Transverse colon (tissue), 4 donors: ENCODE measurements at regions not wholly inside any gene's neighbourhood (a gene's known extent, or its start where the extent isn't known, plus 50 kb on each side); places are given as distances from the start of the nearest gene placed in this dataset.

Experiments used
- CTCF ChIP-seq, 5 experiments: fragments of 200-600 bp in 3 of 5; fragments of 450-650 bp in 2 of 5; sonication (generic) in 3 of 5; IDR thresholded peaks; 1 replicate in 2 of 5; 2 replicates in 3 of 5; pipeline ENCODE4 v1.5.1; 2016 to 2017; ENCODE audit warnings: antibody characterized with exemption in 5 of 5, inconsistent platforms in 3 of 5, mild to moderate bottlenecking in 2 of 5, moderate library complexity in 1 of 5
- EP300 ChIP-seq: sonication (generic); formaldehyde crosslinking; IDR thresholded peaks from one replicate; pipeline ENCODE4 v1.6.1; 2017; ENCODE audit warnings: antibody characterized with exemption, low read depth
- POLR2A ChIP-seq: fragments of 450-650 bp; IDR thresholded peaks from one replicate; pipeline ENCODE4 v1.6.1; 2016; ENCODE audit warnings: antibody characterized with exemption, mild to moderate bottlenecking, moderate library complexity
- POLR2AphosphoS5 ChIP-seq, 3 donors: sonication (generic); formaldehyde crosslinking; IDR thresholded peaks; one replicate each; pipeline ENCODE4 v1.6.1; 2016; ENCODE audit warnings: antibody characterized with exemption in 3 of 3

GRCh38 chr14:38116895-38117294, 90.8 kb upstream of the SSTR1 start:
- no peak for TF ChIP-seq CTCF (IDR thresholded peaks at IDR 0.05)
- no peak for TF ChIP-seq POLR2A
- TF ChIP-seq EP300: no peak
- no peak for TF ChIP-seq POLR2AphosphoS5 (IDR thresholded peaks at IDR 0.05)
